Testis (tissue), 2 donors: ENCODE measurements at regions not wholly inside any gene's neighbourhood (a gene's known extent, or its start where the extent isn't known, plus 50 kb on each side); places are given as distances from the start of the nearest gene placed in this dataset.

ENCODE experiments used
- CTCF ChIP-seq, 3 experiments: fragments of 450-650 bp in 2 of 3; fragments of 200-600 bp in 1 of 3; sonication (generic) in 1 of 3; IDR thresholded peaks; one replicate each; pipeline ENCODE4 v1.5.1; 2016 to 2019; ENCODE audit warnings: antibody characterized with exemption in 3 of 3, mild to moderate bottlenecking in 2 of 3, moderate library complexity in 1 of 3
- POLR2A ChIP-seq: fragments of 450-650 bp; IDR thresholded peaks from one replicate; pipeline ENCODE4 v1.6.1; 2017; ENCODE audit warnings: antibody characterized with exemption, mild to moderate bottlenecking, moderate library complexity

- TF ChIP-seq POLR2A = no peak
- no peak for TF ChIP-seq CTCF (IDR thresholded peaks at IDR 0.05)
Measured at GRCh38 chr10:31100662-31101061, 69.0 kb upstream of the ZNF438 start.
